ENCODE measurements at regions not wholly inside any gene's neighbourhood (a gene's known extent, or its start where the extent isn't known, plus 50 kb on each side); places are given as distances from the start of the nearest gene placed in this dataset.
"Not testable (repeated sequence)": the region's sequence is repeated elsewhere in the genome, so short reads cannot be mapped to it uniquely, and the experiment has no call there.

- Histone ChIP-seq H3K27ac (ENCODE audit: low read length) (no peak overlapping the region), H3K36me3 (ENCODE audit: control insufficient read depth, insufficient read depth, low read length) (no peaks in the 10 kb centered on the region), H3K9me3 (replicated peaks; ENCODE audit: control insufficient read depth, low read depth, low read length) (no peaks in the 10 kb centered on the region), H3K4me3 (ENCODE audit: low read length) (no peak overlapping the region), H3K4me1 (ENCODE audit: control insufficient read depth, insufficient read depth, low read length) (no peaks in the 10 kb centered on the region), H3K27me3 (ENCODE audit: control insufficient read depth, insufficient read depth, low read length) (no peaks in the 10 kb centered on the region)
- no peak for DNase-seq
- WGBS (ENCODE audit: insufficient coverage): no CpG with 5 or more reads among the region's 1 CpG
These were observed 50.7 kb upstream of the C12orf71 start for GRCh38 chr12:27133022-27133590.

DNA sequence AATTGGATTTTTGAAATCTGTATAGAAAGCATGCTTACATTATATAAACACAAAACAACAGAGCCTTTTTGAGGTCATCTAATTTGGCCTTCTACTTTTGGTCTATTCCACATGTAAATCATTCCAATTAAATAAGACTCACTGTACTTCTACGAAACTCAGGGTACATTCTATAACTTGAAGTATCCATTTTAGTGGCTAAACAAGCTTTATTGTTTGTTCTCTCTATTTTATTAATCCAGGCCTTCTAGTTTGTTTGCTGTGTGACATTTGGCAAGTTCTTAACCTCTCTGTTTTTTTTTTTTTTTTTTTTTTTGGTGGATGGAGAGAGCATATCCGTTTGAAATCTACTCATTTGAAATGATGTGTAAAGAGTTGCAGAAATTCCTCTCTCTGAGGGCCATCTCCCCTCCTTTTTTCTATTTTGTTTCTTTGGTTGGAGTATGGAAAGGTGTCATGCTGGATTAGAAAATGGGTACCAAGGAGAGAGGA lies 58.1 kb upstream of the C12orf71 start:
- H3K27ac ChIP-seq (ENCODE audit: low read length): no peak overlapping the region
- H3K36me3 ChIP-seq (ENCODE audit: control insufficient read depth, insufficient read depth, low read length): no peaks in the 10 kb centered on the region
- WGBS (ENCODE audit: insufficient coverage): no CpG with 5 or more reads among the region's 2 CpGs

DNA sequence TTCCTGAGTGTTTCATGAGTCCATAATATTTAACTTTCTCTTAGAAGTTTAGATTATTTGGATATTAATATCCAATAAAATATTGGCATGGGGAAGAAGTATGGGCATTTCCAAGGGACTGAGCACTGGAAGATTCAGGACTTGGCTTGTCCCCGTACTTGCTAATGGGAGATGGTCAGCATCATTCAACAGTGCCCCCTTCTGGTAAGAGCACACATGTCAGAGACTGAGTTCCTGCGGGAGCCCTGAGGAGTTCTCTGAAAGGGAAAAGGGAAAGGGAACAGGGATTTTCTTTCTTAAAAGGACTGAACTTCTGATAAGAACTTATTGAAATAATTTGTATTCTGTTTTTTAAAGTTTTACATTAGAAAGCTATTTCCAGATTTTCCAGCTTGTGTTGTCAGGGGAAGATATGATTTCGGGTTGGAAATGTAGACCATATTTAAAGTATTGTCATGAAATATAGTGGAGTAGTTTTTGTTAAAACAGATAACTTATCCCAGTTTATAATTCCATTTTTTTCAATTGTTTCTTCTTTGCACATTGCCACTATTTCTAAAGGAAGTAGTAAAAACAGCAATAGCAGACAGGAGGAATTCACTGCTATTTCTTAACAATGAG lies 59.8 kb upstream of the C12orf71 start:
- no peak overlapping the region for H3K4me3 ChIP-seq (ENCODE audit: low read length)
- no peaks in the 10 kb centered on the region for H3K9me3 ChIP-seq (replicated peaks; ENCODE audit: control insufficient read depth, low read depth, low read length)
- DNase-seq: peak; percentile 82
- H3K27ac ChIP-seq (ENCODE audit: low read length): no peak overlapping the region
- no peaks in the 10 kb centered on the region for H3K27me3 ChIP-seq (ENCODE audit: control insufficient read depth, insufficient read depth, low read length)
- WGBS (ENCODE audit: insufficient coverage): 0% methylated on average over 1 of the region's 3 CpGs
- H3K4me1 ChIP-seq (ENCODE audit: control insufficient read depth, insufficient read depth, low read length): no peaks in the 10 kb centered on the region
- H3K36me3 ChIP-seq (ENCODE audit: control insufficient read depth, insufficient read depth, low read length): no peaks in the 10 kb centered on the region

More for the DNA sequence above, 58.1 kb upstream of the C12orf71 start:
- H3K9me3 ChIP-seq (replicated peaks; ENCODE audit: control insufficient read depth, low read depth, low read length): no peaks in the 10 kb centered on the region
- no peak overlapping the region for H3K4me3 ChIP-seq (ENCODE audit: low read length)
- H3K4me1 ChIP-seq (ENCODE audit: control insufficient read depth, insufficient read depth, low read length): no peaks in the 10 kb centered on the region
- DNase-seq: no peak
- H3K27me3 ChIP-seq (ENCODE audit: control insufficient read depth, insufficient read depth, low read length): no peaks in the 10 kb centered on the region

DNA sequence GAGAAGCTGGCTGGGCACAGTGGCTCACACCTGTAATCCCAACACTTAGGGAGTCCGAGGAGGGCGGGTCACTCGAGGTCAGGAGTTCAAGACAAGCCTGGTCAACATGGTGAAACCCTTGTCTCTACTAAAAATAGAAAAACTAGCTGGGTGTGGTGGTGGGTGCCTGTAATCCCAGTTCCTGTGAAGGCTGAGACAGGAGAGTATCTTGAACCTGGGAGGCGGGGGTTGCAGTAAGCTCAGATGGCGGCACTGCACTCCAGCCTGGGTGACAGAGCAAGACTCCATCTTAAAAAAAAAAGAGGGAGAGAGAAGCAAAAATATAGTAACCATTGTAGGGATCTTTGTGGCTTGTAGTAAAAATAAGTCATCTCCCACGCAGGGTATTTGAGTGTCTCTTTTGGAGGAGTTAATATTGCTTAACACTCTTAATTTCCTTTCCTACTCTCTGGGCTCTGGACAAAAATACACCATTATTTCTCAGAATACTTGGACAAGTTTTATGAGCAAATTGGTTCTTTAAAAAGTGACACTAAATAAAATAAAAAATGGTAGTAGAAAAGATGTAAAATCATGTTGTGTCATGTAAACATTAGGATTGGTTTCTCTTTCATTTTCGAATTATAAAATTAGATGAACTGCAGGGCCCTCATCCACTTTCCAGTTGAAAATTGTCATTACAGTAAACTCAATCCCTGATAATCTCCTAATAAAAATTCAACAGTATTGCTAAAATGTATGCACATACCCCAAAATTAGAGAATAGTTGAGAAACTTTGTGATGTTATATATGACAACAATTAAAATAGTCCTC lies 61.1 kb upstream of the C12orf71 start:
- Histone ChIP-seq H3K36me3 (ENCODE audit: control insufficient read depth, insufficient read depth, low read length) (no peaks in the 10 kb centered on the region), H3K4me1 (ENCODE audit: control insufficient read depth, insufficient read depth, low read length) (no peaks in the 10 kb centered on the region), H3K4me3 (ENCODE audit: low read length) (no peak overlapping the region), H3K27ac (ENCODE audit: low read length) (no peak overlapping the region), H3K27me3 (ENCODE audit: control insufficient read depth, insufficient read depth, low read length) (no peaks in the 10 kb centered on the region), H3K9me3 (replicated peaks; ENCODE audit: control insufficient read depth, low read depth, low read length) (no peaks in the 10 kb centered on the region)
- no peak for DNase-seq
- 88% methylated on average over 1 of the region's 7 CpGs for WGBS (ENCODE audit: insufficient coverage)

DNA sequence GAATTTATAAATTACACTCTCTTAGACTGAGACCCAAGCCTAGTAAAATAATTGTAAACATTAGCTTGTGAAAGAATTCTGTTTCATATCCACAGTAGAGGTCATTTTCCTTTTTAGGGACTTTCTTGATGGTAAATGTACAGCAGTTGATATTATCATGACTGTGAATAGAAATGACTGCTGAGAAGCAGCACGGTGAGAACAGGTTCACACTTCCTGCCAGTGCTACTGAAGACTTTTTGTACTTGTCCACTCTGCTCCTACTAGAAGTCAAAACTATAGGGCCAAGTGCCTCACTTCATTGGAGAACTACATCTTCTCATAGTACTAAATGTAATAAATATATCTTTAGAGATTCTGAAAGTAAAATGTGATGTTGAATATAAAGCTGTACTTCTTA lies 63.3 kb upstream of the C12orf71 start:
- not testable (repeated sequence) for H3K36me3 ChIP-seq (ENCODE audit: control insufficient read depth, insufficient read depth, low read length); H3K27ac ChIP-seq (ENCODE audit: low read length); H3K4me3 ChIP-seq (ENCODE audit: low read length); DNase-seq; H3K27me3 ChIP-seq (ENCODE audit: control insufficient read depth, insufficient read depth, low read length); H3K9me3 ChIP-seq (replicated peaks; ENCODE audit: control insufficient read depth, low read depth, low read length); H3K4me1 ChIP-seq (ENCODE audit: control insufficient read depth, insufficient read depth, low read length)
- no CpG with 5 or more reads among the region's 1 CpG for WGBS (ENCODE audit: insufficient coverage)

DNA sequence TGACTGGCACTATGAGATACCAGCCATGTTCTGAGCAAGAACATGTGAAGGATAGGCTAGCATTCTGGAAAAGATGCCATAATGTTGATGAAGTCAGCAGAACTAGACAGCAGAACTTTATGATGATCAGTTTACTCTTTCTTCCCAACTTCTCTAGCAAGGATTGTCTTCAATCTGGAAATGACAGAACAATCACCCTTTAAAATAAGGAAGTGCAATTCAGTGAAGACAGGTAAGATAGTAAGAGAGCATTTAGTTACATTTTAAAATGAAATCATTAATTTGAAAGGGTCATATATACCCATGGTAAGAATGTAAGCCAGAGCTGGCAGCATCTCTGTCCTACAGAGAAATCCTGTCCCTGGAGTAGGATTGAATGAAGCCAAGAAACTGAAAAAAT lies 66.0 kb upstream of the C12orf71 start:
- no peak overlapping the region for H3K27ac ChIP-seq (ENCODE audit: low read length)
- H3K4me3 ChIP-seq (ENCODE audit: low read length): no peak overlapping the region
- H3K9me3 ChIP-seq (replicated peaks; ENCODE audit: control insufficient read depth, low read depth, low read length): no peaks in the 10 kb centered on the region
- no peaks in the 10 kb centered on the region for H3K4me1 ChIP-seq (ENCODE audit: control insufficient read depth, insufficient read depth, low read length)
- H3K36me3 ChIP-seq (ENCODE audit: control insufficient read depth, insufficient read depth, low read length): no peaks in the 10 kb centered on the region
- no peak for DNase-seq
- no peaks in the 10 kb centered on the region for H3K27me3 ChIP-seq (ENCODE audit: control insufficient read depth, insufficient read depth, low read length)

DNA sequence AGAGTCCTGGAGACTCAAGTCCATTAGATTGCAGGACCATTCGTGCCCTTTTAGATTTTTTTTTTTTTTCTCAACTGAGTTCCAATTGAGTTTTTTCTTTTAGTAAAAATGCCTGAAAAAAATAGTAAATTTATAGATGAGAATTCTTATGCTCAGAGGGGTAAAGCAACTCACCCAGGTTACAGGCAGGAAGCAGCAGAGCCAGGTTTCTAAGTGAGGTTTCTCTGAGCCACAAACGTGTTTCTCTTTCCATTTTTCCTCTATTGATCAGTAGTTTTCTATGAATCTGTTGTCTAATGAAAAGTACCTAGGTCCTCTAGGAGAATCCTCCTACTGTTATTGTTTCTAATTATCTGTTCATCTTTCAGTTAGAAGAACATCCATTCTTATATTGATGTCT lies 66.4 kb upstream of the C12orf71 start:
- no peaks in the 10 kb centered on the region for H3K9me3 ChIP-seq (replicated peaks; ENCODE audit: control insufficient read depth, low read depth, low read length)
- no peaks in the 10 kb centered on the region for H3K36me3 ChIP-seq (ENCODE audit: control insufficient read depth, insufficient read depth, low read length)
- WGBS (ENCODE audit: insufficient coverage): no CpG with 5 or more reads among the region's 2 CpGs

DNA sequence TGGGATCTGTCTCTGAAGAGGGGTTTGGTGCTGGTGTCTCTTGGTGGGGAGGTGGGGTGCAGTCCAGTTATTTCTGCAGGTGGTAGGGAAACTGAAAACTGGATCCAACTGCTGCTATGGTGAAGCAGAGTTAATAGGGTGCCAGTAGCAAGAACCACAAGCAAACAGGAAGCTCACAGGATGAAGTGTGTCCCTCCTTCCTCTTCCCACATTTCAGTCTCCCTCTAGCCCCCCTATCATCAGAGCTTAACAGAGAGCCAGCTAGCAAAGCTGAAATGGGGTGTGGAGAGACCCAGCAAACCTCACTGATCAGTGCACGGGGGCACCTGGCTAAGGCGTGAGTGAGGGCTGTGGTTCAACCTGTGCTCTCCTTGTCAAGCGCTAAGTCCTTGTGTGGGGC lies 69.1 kb upstream of the C12orf71 start:
- Histone ChIP-seq H3K36me3 (ENCODE audit: control insufficient read depth, insufficient read depth, low read length) (no peaks in the 10 kb centered on the region), H3K9me3 (replicated peaks; ENCODE audit: control insufficient read depth, low read depth, low read length) (no peaks in the 10 kb centered on the region), H3K4me1 (ENCODE audit: control insufficient read depth, insufficient read depth, low read length) (no peaks in the 10 kb centered on the region), H3K27ac (ENCODE audit: low read length) (no peak overlapping the region), H3K27me3 (ENCODE audit: control insufficient read depth, insufficient read depth, low read length) (no peaks in the 10 kb centered on the region), H3K4me3 (ENCODE audit: low read length) (no peak overlapping the region)
- WGBS (ENCODE audit: insufficient coverage): no CpG with 5 or more reads among the region's 3 CpGs
- DNase-seq: no peak

More for the DNA sequence above, 66.4 kb upstream of the C12orf71 start:
- no peak for DNase-seq
- H3K4me3 ChIP-seq (ENCODE audit: low read length): no peak overlapping the region
- H3K27ac ChIP-seq (ENCODE audit: low read length): no peak overlapping the region
- H3K27me3 ChIP-seq (ENCODE audit: control insufficient read depth, insufficient read depth, low read length): no peaks in the 10 kb centered on the region
- no peaks in the 10 kb centered on the region for H3K4me1 ChIP-seq (ENCODE audit: control insufficient read depth, insufficient read depth, low read length)

DNA sequence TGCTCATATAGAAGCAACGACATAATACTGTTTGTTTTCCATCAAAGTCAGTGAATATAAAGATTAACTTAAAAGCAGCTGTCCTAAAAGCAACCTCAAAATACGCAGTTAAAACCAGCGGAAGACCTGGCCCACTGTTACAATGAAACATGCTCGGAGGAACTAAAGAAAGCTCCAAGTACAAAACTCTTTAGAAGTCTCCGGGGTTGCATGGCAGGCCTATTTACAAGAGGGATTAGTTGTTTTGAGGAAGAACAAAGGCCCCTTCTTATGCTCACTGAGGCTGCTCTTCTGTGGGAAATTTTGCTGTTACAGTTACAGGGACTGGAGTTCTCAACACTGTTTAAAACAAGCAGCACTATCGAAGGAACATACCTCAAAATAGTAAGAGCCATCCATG lies 75.9 kb upstream of the C12orf71 start:
- Histone ChIP-seq H3K9me3 (replicated peaks; ENCODE audit: control insufficient read depth, low read depth, low read length) (no peaks in the 10 kb centered on the region), H3K4me3 (ENCODE audit: low read length) (no peak overlapping the region), H3K27ac (ENCODE audit: low read length) (no peak overlapping the region), H3K27me3 (ENCODE audit: control insufficient read depth, insufficient read depth, low read length) (no peaks in the 10 kb centered on the region), H3K4me1 (ENCODE audit: control insufficient read depth, insufficient read depth, low read length) (peaks cover 4% of the 10 kb centered on the region), H3K36me3 (ENCODE audit: control insufficient read depth, insufficient read depth, low read length) (no peaks in the 10 kb centered on the region)
- WGBS (ENCODE audit: insufficient coverage): no CpG with 5 or more reads among the region's 6 CpGs
- no peak for DNase-seq

DNA sequence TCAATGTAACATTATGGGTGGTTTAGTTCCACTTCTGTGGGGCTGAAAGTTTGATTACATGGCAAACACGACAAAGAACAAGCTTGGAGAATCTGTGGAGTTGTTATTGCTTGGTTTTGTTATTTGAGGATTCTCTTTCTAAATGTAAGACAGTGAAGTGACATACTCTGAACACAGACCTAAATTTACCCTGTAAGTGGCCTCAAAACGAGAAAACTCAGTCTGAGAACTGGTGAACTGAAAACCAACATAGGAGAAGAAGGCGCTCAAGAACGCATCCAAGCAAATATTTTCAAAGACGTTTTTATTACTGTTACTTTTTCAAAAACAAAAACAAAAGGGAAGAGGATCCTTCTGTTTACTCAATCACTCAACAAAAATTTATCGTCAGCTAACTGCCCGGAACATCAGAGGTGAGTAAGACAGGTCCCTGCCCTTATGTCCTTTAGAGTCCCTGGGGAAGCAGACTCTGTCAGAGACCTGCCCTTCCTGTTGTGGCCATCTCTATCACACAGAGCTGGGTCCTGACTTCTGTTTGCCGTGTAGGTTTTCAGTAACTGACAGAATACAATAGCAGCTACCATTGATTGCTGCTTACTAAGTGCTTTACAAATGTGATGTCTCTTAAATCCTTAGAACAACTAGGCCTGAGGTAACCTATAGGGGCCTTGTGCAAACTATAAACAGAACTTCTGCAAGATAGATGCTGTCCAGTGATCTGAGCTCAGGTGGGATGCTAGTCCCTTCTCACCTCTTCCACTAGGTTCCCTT lies 79.3 kb upstream of the C12orf71 start:
- Histone ChIP-seq H3K4me1 (ENCODE audit: control insufficient read depth, insufficient read depth, low read length) (peaks cover 6% of the 10 kb centered on the region), H3K27ac (ENCODE audit: low read length) (no peak overlapping the region), H3K36me3 (ENCODE audit: control insufficient read depth, insufficient read depth, low read length) (no peaks in the 10 kb centered on the region), H3K4me3 (ENCODE audit: low read length) (no peak overlapping the region), H3K9me3 (replicated peaks; ENCODE audit: control insufficient read depth, low read depth, low read length) (no peaks in the 10 kb centered on the region), H3K27me3 (ENCODE audit: control insufficient read depth, insufficient read depth, low read length) (no peaks in the 10 kb centered on the region)
- no peak for DNase-seq
- WGBS (ENCODE audit: insufficient coverage): 69% methylated on average over 3 of the region's 8 CpGs
